Endodermal cell (in vitro differentiated cells): ENCODE measurements at regions not wholly inside any gene's neighbourhood (a gene's known extent, or its start where the extent isn't known, plus 50 kb on each side); places are given as distances from the start of the nearest gene placed in this dataset.

Experiments
- DNase-seq: peaks from one replicate; pipeline ENCODE4 v3.0.0-alpha.2; 2017
- H3K27ac ChIP-seq: 2 replicates; pipeline ENCODE4 v1.5.1; 2013; ENCODE audit warnings: mild to moderate bottlenecking, low read depth, low read length, moderate library complexity
- H3K27me3 ChIP-seq: 2 replicates; pipeline ENCODE4 v1.6.1; 2013; ENCODE audit warnings: mild to moderate bottlenecking, low read length, moderate library complexity; ENCODE audit not compliant: insufficient read depth, control insufficient read depth, poor library complexity, severe bottlenecking
- H3K36me3 ChIP-seq: 2 replicates; pipeline ENCODE4 v1.7.0; 2013; ENCODE audit warnings: mild to moderate bottlenecking, low read length, moderate library complexity; ENCODE audit not compliant: control insufficient read depth, insufficient read depth
- H3K4me1 ChIP-seq: one replicate; pipeline ENCODE4 v1.7.0; 2013; ENCODE audit warnings: low read length; ENCODE audit not compliant: control insufficient read depth, insufficient read depth
- H3K4me3 ChIP-seq: 2 replicates; pipeline ENCODE4 v1.5.1; 2013; ENCODE audit warnings: mild to moderate bottlenecking, low read length, moderate library complexity
- H3K9ac ChIP-seq: 2 replicates; pipeline ENCODE4 v1.6.1; 2013; ENCODE audit warnings: mild to moderate bottlenecking, low read length, moderate library complexity; ENCODE audit not compliant: poor library complexity, severe bottlenecking; ENCODE audit errors: extremely low read depth
- H3K9me3 ChIP-seq: 2 replicates; pipeline ENCODE4 v1.6.1; 2013; ENCODE audit warnings: mild to moderate bottlenecking, low read length, moderate library complexity; ENCODE audit not compliant: control insufficient read depth
- H3K27ac Mint-ChIP-seq: 2 replicates; pipeline ENCODE4 v1.8.0; 2020; ENCODE audit warnings: mixed read lengths
- H3K27me3 Mint-ChIP-seq: 2 replicates; pipeline ENCODE4 v1.8.0; 2021; ENCODE audit warnings: mild to moderate bottlenecking, mixed read lengths; ENCODE audit not compliant: insufficient read depth
- H3K36me3 Mint-ChIP-seq: 2 replicates; pipeline ENCODE4 v1.8.0; 2020; ENCODE audit warnings: low read depth, mixed read lengths
- H3K4me1 Mint-ChIP-seq: 2 replicates; pipeline ENCODE4 v1.8.0; 2020; ENCODE audit warnings: mixed read lengths
- H3K4me3 Mint-ChIP-seq: 2 replicates; pipeline ENCODE4 v1.8.0; 2020; ENCODE audit warnings: mild to moderate bottlenecking, moderate library complexity, mixed read lengths
- H3K9me3 Mint-ChIP-seq: 2 replicates; pipeline ENCODE4 v1.8.0; 2020; ENCODE audit warnings: mild to moderate bottlenecking, mixed read lengths
- CTCF ChIP-seq: fragments of 200-600 bp; sonication (generic); conservative IDR thresholded peaks from 2 replicates; pipeline ENCODE4 v1.5.0; 2021; ENCODE audit warnings: antibody characterized with exemption, mild to moderate bottlenecking
- WGBS, 2 experiments: methylation state at CpG; one replicate each; pipeline versions ENCODE4 v1.1.5 to v1.1.7; 2013; ENCODE audit warnings: missing lambda C conversion rate in 2 of 2, mixed read lengths in 1 of 2; ENCODE audit not compliant: insufficient coverage in 1 of 2, insufficient read length in 1 of 2; 5-methylcytosine and 5-hydroxymethylcytosine counted together

GRCh38 chr7:28291559-28291958 lies 111.0 kb upstream of the JAZF1 start:
- no peaks in the 10 kb centered on the region for H3K4me1 ChIP-seq
- Mint-ChIP-seq H3K36me3 (no peaks in the 10 kb centered on the region), H3K4me3 (no peak overlapping the region), H3K27ac (peak overlapping the region; percentile 2), H3K4me1 (peaks cover 11% of the 10 kb centered on the region), H3K9me3 (no peaks in the 10 kb centered on the region), H3K27me3 (no peaks in the 10 kb centered on the region)
- H3K27ac ChIP-seq = no peak overlapping the region
- H3K36me3 ChIP-seq = no peaks in the 10 kb centered on the region
- no peak for TF ChIP-seq CTCF
- peak; percentile 89 for DNase-seq
- no peaks in the 10 kb centered on the region for H3K27me3 ChIP-seq
- 32 to 48% methylated on average over 3 to 4 of the region's 4 CpGs for WGBS, 2 experiments
- no peak overlapping the region for H3K4me3 ChIP-seq
- H3K9ac ChIP-seq = no peak overlapping the region
- H3K9me3 ChIP-seq = no peaks in the 10 kb centered on the region

GRCh38 chr7:28292834-28293526 lies 112.4 kb upstream of the JAZF1 start:
- H3K27me3 Mint-ChIP-seq = no peaks in the 10 kb centered on the region
- H3K4me3 ChIP-seq = no peak overlapping the region
- no peaks in the 10 kb centered on the region for H3K27me3 ChIP-seq
- H3K27ac ChIP-seq = no peak overlapping the region
- H3K9me3 ChIP-seq = no peaks in the 10 kb centered on the region
- H3K36me3 ChIP-seq = no peaks in the 10 kb centered on the region
- DNase-seq = no peak
- 87 to 91% methylated on average over 5 of the region's 5 CpGs for WGBS, 2 experiments
- H3K36me3 Mint-ChIP-seq = no peaks in the 10 kb centered on the region
- H3K4me1 ChIP-seq = no peaks in the 10 kb centered on the region
- H3K4me1 Mint-ChIP-seq = peaks cover 11% of the 10 kb centered on the region
- no peak overlapping the region for H3K27ac Mint-ChIP-seq
- TF ChIP-seq CTCF = no peak
- no peak overlapping the region for H3K4me3 Mint-ChIP-seq
- no peaks in the 10 kb centered on the region for H3K9me3 Mint-ChIP-seq
- no peak overlapping the region for H3K9ac ChIP-seq

- no peak overlapping the region for H3K9ac ChIP-seq
- no peaks in the 10 kb centered on the region for H3K4me1 ChIP-seq
- H3K4me1 Mint-ChIP-seq = peaks cover 11% of the 10 kb centered on the region
- H3K9me3 ChIP-seq = no peaks in the 10 kb centered on the region
- TF ChIP-seq CTCF = no peak
- no peak for DNase-seq
- H3K4me3 Mint-ChIP-seq = no peak overlapping the region
- H3K27me3 ChIP-seq = no peaks in the 10 kb centered on the region
- no peaks in the 10 kb centered on the region for H3K36me3 Mint-ChIP-seq
- H3K36me3 ChIP-seq = no peaks in the 10 kb centered on the region
- no peak overlapping the region for H3K4me3 ChIP-seq
- H3K27ac Mint-ChIP-seq = no peak overlapping the region
- whole genome bisulfite sequencing, 2 experiments = 71% methylated on average over 1 of the region's 1 CpG; no CpG with 5 or more reads in 1 of the 2 experiments
- H3K9me3 Mint-ChIP-seq = no peaks in the 10 kb centered on the region
- H3K27ac ChIP-seq = no peak overlapping the region
- H3K27me3 Mint-ChIP-seq = no peaks in the 10 kb centered on the region
These were observed 112.9 kb upstream of the JAZF1 start for GRCh38 chr7:28293527-28293835.
